ENCODE measurements at regions not wholly inside any gene's neighbourhood (a gene's known extent, or its start where the extent isn't known, plus 50 kb on each side); places are given as distances from the start of the nearest gene placed in this dataset.

- TF ChIP-seq ZNF318 (CRISPR knock-in tag; IDR thresholded peaks at IDR 0.05) (no peak), RAD51 (IDR thresholded peaks at IDR 0.05; ENCODE audit: borderline replicate concordance) (no peak)
Observed at GRCh38 chr6:165798991-165799390, 135.9 kb upstream of the PDE10A start.
